ENCODE measurements at regions not wholly inside any gene's neighbourhood (a gene's known extent, or its start where the extent isn't known, plus 50 kb on each side); places are given as distances from the start of the nearest gene placed in this dataset.

DNA sequence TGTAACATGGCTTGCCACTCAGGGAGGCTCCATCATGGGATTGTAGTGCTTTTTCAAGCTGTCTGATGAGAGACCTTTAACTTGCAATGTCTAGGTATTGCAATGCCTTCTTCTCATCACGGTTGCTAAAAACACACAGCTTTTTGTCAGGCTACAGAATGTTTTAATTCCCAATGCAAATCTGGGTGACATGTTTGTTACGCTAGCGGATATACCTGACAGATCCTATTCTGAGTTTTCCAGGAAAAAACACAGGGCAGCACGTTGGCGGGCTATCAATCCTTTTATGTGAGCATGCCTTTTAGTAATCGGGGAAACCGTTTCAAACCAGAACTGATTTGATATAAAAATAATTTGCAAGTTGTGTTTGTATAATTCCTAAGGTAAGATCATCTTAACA lies 577.2 kb upstream of the MAP3K7 start:
- Histone ChIP-seq H3K27ac (ENCODE audit: low read length) (no peak overlapping the region), H3K4me3 (ENCODE audit: low read length) (no peak overlapping the region), H3K9me2 (replicated peaks; ENCODE audit: insufficient read depth, low read length) (no peaks in the 10 kb centered on the region), H3K9me3 (replicated peaks; ENCODE audit: insufficient read depth, low read length) (no peaks in the 10 kb centered on the region), H4K20me1 (ENCODE audit: insufficient read depth, low read length) (no peaks in the 10 kb centered on the region), H3K36me3 (replicated peaks; ENCODE audit: insufficient read depth, low read length) (no peaks in the 10 kb centered on the region), H2AFZ (ENCODE audit: low read length) (no peak overlapping the region), H3K27me3 (replicated peaks; ENCODE audit: insufficient read depth, low read length) (no peaks in the 10 kb centered on the region), H3K4me2 (ENCODE audit: low read depth, low read length) (no peak overlapping the region), H3F3A (ENCODE audit: insufficient read depth, low read length) (no peaks in the 10 kb centered on the region), H3K4me1 (ENCODE audit: low read length) (no peaks in the 10 kb centered on the region), H3K9ac (ENCODE audit: low read length) (no peak overlapping the region), H3K79me2 (ENCODE audit: low read length) (no peaks in the 10 kb centered on the region)
- no peak for TF ChIP-seq EZH2 (optimal IDR thresholded peaks at IDR 0.05; ENCODE audit: low read depth, low read length)
- TF ChIP-seq, protein P1, sequence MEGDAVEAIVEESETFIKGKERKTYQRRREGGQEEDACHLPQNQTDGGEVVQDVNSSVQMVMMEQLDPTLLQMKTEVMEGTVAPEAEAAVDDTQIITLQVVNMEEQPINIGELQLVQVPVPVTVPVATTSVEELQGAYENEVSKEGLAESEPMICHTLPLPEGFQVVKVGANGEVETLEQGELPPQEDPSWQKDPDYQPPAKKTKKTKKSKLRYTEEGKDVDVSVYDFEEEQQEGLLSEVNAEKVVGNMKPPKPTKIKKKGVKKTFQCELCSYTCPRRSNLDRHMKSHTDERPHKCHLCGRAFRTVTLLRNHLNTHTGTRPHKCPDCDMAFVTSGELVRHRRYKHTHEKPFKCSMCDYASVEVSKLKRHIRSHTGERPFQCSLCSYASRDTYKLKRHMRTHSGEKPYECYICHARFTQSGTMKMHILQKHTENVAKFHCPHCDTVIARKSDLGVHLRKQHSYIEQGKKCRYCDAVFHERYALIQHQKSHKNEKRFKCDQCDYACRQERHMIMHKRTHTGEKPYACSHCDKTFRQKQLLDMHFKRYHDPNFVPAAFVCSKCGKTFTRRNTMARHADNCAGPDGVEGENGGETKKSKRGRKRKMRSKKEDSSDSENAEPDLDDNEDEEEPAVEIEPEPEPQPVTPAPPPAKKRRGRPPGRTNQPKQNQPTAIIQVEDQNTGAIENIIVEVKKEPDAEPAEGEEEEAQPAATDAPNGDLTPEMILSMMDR (IDR thresholded peaks at IDR 0.05; ENCODE audit: low read length), result no peak
- TF ChIP-seq EZH2phosphoT487 (IDR thresholded peaks at IDR 0.05; ENCODE audit: low read length), result no peak
- no peak for DNase-seq

DNA sequence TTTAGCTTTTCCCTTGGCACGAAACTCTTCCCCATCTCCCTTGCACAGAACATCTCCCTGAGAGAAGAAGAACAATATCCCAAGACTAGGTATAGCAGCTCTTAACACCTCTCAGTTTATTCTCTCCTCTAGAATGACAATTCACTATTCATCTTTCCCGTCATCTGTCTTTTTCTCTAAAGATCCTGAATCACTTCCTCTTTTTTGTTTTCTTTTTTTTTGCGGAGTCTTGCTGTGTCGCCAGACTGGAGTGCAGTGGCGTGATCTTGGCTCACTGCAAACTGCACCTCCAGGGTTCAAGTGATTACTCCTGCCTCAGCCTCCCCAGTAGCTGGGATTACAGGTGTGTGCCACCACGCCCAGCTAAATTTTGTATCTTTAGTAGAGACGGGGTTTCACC lies 574.4 kb upstream of the MAP3K7 start:
- Histone ChIP-seq H3K9me2 (replicated peaks; ENCODE audit: insufficient read depth, low read length) (no peaks in the 10 kb centered on the region), H3K27ac (ENCODE audit: low read length) (no peak overlapping the region), H3K4me3 (ENCODE audit: low read length) (no peak overlapping the region), H3K4me2 (ENCODE audit: low read depth, low read length) (no peak overlapping the region), H3F3A (ENCODE audit: insufficient read depth, low read length) (no peaks in the 10 kb centered on the region), H3K27me3 (replicated peaks; ENCODE audit: insufficient read depth, low read length) (no peaks in the 10 kb centered on the region), H3K36me3 (replicated peaks; ENCODE audit: insufficient read depth, low read length) (no peaks in the 10 kb centered on the region), H3K4me1 (ENCODE audit: low read length) (no peaks in the 10 kb centered on the region), H3K9me3 (replicated peaks; ENCODE audit: insufficient read depth, low read length) (no peaks in the 10 kb centered on the region), H3K79me2 (ENCODE audit: low read length) (no peaks in the 10 kb centered on the region), H4K20me1 (ENCODE audit: insufficient read depth, low read length) (no peaks in the 10 kb centered on the region), H2AFZ (ENCODE audit: low read length) (no peak overlapping the region), H3K9ac (ENCODE audit: low read length) (no peak overlapping the region)
- TF ChIP-seq, protein P1 (IDR thresholded peaks at IDR 0.05; ENCODE audit: low read length), result no peak
- TF ChIP-seq EZH2phosphoT487 (IDR thresholded peaks at IDR 0.05; ENCODE audit: low read length) (no peak), EZH2 (optimal IDR thresholded peaks at IDR 0.05; ENCODE audit: low read depth, low read length) (no peak)
- no peak for DNase-seq

DNA sequence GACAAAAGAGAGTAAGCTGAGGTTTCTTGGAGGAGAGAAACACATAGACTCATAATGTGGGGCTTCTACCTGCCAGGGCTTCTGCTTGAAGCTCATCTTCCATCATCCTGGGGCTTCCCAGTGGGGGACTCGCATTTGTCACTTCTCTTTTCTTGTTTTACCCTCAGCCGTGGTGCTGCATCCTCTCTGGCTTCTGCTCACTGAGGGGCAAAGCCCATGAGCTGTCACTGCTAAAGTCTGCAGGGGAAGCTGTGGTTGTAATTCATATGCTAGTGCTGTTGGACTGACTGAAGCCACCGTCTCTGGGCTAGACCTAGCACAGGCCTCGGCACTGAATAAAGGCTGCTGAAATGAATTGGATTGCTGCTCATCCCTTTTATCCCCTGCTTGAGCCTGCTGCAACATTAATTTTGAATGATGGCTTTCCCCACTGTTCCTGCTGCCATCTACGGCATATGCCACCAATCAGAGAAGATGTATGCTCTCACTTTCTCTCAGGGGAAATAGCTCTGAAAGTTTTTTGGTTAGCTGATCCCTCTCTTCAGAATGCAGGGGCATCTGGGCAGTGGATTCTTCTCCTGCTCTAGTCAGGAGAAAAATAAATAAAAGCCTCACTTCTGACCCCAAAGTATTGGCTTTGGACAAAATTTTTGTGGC lies 568.4 kb upstream of the MAP3K7 start:
- TF ChIP-seq, protein P1 (IDR thresholded peaks at IDR 0.05; ENCODE audit: low read length), result no peak
- TF ChIP-seq EZH2 (optimal IDR thresholded peaks at IDR 0.05; ENCODE audit: low read depth, low read length), result no peak
- TF ChIP-seq EZH2phosphoT487 (IDR thresholded peaks at IDR 0.05; ENCODE audit: low read length), result no peak

More for the DNA sequence above, 568.4 kb upstream of the MAP3K7 start:
- H4K20me1 ChIP-seq (ENCODE audit: insufficient read depth, low read length), result no peaks in the 10 kb centered on the region
- no peaks in the 10 kb centered on the region for H3K36me3 ChIP-seq (replicated peaks; ENCODE audit: insufficient read depth, low read length)
- no peaks in the 10 kb centered on the region for H3K9me3 ChIP-seq (replicated peaks; ENCODE audit: insufficient read depth, low read length)
- no peaks in the 10 kb centered on the region for H3K79me2 ChIP-seq (ENCODE audit: low read length)
- H3K4me1 ChIP-seq (ENCODE audit: low read length), result no peaks in the 10 kb centered on the region
- no peaks in the 10 kb centered on the region for H3K9me2 ChIP-seq (replicated peaks; ENCODE audit: insufficient read depth, low read length)
- no peak overlapping the region for H3K9ac ChIP-seq (ENCODE audit: low read length)
- no peak overlapping the region for H3K4me2 ChIP-seq (ENCODE audit: low read depth, low read length)
- no peak overlapping the region for H3K4me3 ChIP-seq (ENCODE audit: low read length)
- DNase-seq, result no peak
- no peak overlapping the region for H3K27ac ChIP-seq (ENCODE audit: low read length)
- no peaks in the 10 kb centered on the region for H3F3A ChIP-seq (ENCODE audit: insufficient read depth, low read length)
- H2AFZ ChIP-seq (ENCODE audit: low read length), result no peak overlapping the region
- H3K27me3 ChIP-seq (replicated peaks; ENCODE audit: insufficient read depth, low read length), result no peaks in the 10 kb centered on the region

Data from MM.1S (cell line).